Psoas muscle (tissue), 7 donors: ENCODE measurements at regions not wholly inside any gene's neighbourhood (a gene's known extent, or its start where the extent isn't known, plus 50 kb on each side); places are given as distances from the start of the nearest gene placed in this dataset.
"Not testable (repeated sequence)": the region's sequence is repeated elsewhere in the genome, so short reads cannot be mapped to it uniquely, and the experiment has no call there.

Experiments used
- ATAC-seq, 4 donors: fragments of 200-7000 bp; cut with Tn5 transposase; one replicate each; pipeline ENCODE4 v1.9.1; 2020; ENCODE audit warnings: moderate library complexity in 3 of 4, mild to moderate bottlenecking in 2 of 4
- DNase-seq, 2 donors: peaks; one replicate each; pipeline ENCODE4 v3.0.0-alpha.2; 2020
- H3K27ac ChIP-seq: fragments of 200-600 bp; one replicate; pipeline ENCODE4 v1.8.0; 2022
- H3K27me3 ChIP-seq, 3 donors: fragments of 200-600 bp in 1 of 3; one replicate each; pipeline versions ENCODE4 v1.6.1 to v1.8.0; 2013 to 2022; ENCODE audit warnings: low read length in 2 of 3, mild to moderate bottlenecking in 2 of 3, moderate library complexity in 1 of 3; ENCODE audit not compliant: insufficient read depth in 3 of 3
- H3K36me3 ChIP-seq, 2 donors: fragments of 200-600 bp in 1 of 2; one replicate each; pipeline versions ENCODE4 v1.6.1 to v1.8.0; 2013 to 2022; ENCODE audit warnings: low read depth in 1 of 2, mild to moderate bottlenecking in 1 of 2, moderate library complexity in 1 of 2; ENCODE audit not compliant: insufficient read depth in 1 of 2
- H3K4me1 ChIP-seq: fragments of 200-600 bp; one replicate; pipeline ENCODE4 v1.8.0; 2022
- H3K4me3 ChIP-seq: fragments of 200-600 bp; one replicate; pipeline ENCODE4 v1.8.0; 2022; ENCODE audit warnings: mild to moderate bottlenecking
- H3K9me3 ChIP-seq: fragments of 200-600 bp; one replicate; pipeline ENCODE4 v1.8.0; 2022
- WGBS, 3 donors: extraction: QIAGEN DNeasy Blood & Tissue Kit; methylation state at CpG; one replicate each; pipeline versions ENCODE4 v1.1.6 to v1.1.7; 2013; 5-methylcytosine and 5-hydroxymethylcytosine counted together
- intact Hi-C, 2 donors: fragments of 100-400 bp; cut with DNase I; formaldehyde crosslinking; loops; one replicate each; pipeline versions ENCODE4 v1.11.0 to v1.14.2; 2022
- TF ChIP-seq, protein P1 (sequence below): fragments of 200-600 bp; IDR thresholded peaks from one replicate; pipeline ENCODE4 v1.8.0; 2022; ENCODE audit warnings: antibody characterized with exemption
- donor health status: healthy with polysubstance abuse.
- donor health status: DM: no; HTN: no; CAD: no; lungs with moderate emphysema.
- donor health status: Bipolar disorder and iron deficiency.
- donor health status: healthy.
- donor health status: DM: yes; HTN: yes; CAD: no.
- donor health status: DM: no; HTN: no; CAD: no.
- donor health status: DM: yes; HTN: yes; CAD: no.

DNA sequence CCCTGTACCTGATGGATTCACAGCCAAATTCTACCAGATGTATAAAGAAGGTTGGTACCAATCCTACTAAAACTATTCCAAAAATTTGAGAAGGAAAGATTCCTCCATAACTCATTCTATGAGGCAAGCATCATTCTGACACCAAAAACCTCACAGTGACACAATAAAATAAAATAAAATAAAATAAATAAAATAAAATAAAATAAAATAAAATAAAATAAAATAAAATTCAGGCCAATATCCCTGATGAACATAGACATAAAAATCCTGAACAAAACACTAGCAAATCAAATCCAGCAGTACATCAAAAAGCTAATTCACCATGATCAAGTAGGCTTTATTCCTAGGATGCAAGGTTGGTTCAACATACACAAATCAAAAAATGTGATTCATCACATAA is 108.1 kb downstream of the PROX1 start:
- DNase-seq, H3K36me3 ChIP-seq, H3K27me3 ChIP-seq, H3K27ac ChIP-seq, H3K9me3 ChIP-seq, intact Hi-C loops, H3K4me3 ChIP-seq, ATAC-seq, H3K4me1 ChIP-seq: not testable (repeated sequence)

- TF ChIP-seq, protein P1, sequence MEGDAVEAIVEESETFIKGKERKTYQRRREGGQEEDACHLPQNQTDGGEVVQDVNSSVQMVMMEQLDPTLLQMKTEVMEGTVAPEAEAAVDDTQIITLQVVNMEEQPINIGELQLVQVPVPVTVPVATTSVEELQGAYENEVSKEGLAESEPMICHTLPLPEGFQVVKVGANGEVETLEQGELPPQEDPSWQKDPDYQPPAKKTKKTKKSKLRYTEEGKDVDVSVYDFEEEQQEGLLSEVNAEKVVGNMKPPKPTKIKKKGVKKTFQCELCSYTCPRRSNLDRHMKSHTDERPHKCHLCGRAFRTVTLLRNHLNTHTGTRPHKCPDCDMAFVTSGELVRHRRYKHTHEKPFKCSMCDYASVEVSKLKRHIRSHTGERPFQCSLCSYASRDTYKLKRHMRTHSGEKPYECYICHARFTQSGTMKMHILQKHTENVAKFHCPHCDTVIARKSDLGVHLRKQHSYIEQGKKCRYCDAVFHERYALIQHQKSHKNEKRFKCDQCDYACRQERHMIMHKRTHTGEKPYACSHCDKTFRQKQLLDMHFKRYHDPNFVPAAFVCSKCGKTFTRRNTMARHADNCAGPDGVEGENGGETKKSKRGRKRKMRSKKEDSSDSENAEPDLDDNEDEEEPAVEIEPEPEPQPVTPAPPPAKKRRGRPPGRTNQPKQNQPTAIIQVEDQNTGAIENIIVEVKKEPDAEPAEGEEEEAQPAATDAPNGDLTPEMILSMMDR: no peak
- H3K27me3 ChIP-seq: peaks cover 0 to 2% (median 0%) of the 10 kb centered on the region in 3 donors
- H3K9me3 ChIP-seq: no peaks in the 10 kb centered on the region
- no peak overlapping the region for H3K4me3 ChIP-seq
- no peak overlapping the region for H3K27ac ChIP-seq
- ATAC-seq (no peak), DNase-seq (no peak)
- H3K36me3 ChIP-seq: no peaks in the 10 kb centered on the region
- H3K4me1 ChIP-seq: no peaks in the 10 kb centered on the region
- WGBS, 3 donors: 51 to 52% (median 51%) methylated on average over 2 of the region's 2 CpGs
- intact Hi-C loops: no loop called here
Measured at GRCh38 chr1:214101246-214101645, 113.5 kb downstream of the PROX1 start.

DNA sequence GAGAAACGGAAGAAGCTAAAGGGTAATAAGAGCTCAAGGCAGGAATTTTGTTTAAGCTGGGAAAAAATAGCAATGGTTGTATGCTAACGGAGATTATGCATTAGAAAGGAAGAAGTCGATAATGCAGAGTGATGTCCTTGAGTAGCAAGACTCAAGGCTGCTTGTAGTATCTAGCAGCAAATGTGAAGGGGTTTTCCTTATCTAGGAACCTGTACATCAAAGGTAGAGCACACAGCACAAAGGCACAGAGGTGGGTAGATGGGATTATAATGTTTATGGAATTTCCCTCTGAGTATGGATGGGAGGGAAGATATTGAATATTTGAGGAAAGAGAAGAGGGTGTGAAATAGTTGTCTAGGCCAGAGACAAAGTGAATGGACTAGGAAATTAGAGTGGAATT is 114.1 kb downstream of the PROX1 start:
- Histone ChIP-seq H3K36me3 (no peaks in the 10 kb centered on the region), H3K4me3 (no peak overlapping the region), H3K27ac (no peak overlapping the region), H3K9me3 (no peaks in the 10 kb centered on the region), H3K27me3 (peaks cover 0 to 2% (median 0%) of the 10 kb centered on the region in 3 donors), H3K4me1 (no peaks in the 10 kb centered on the region)
- no peak for DNase-seq
- no peak for ATAC-seq
- TF ChIP-seq, protein P1: no peak
- 91 to 96% (median 93%) methylated on average over 3 of the region's 3 CpGs for WGBS, 3 donors
- intact Hi-C loops: no loop called here

GRCh38 chr1:214102907-214103306 is 115.1 kb downstream of the PROX1 start:
- intact Hi-C loops: no loop called here
- no peak for ATAC-seq
- 42 to 68% (median 44%) methylated on average over 2 of the region's 2 CpGs for WGBS, 3 donors

GRCh38 chr1:214103778-214104177 is 116.0 kb downstream of the PROX1 start:
- Histone ChIP-seq H3K36me3 (no peaks in the 10 kb centered on the region), H3K4me1 (no peaks in the 10 kb centered on the region), H3K27ac (no peak overlapping the region), H3K4me3 (no peak overlapping the region), H3K9me3 (no peaks in the 10 kb centered on the region), H3K27me3 (peaks cover 0 to 2% (median 0%) of the 10 kb centered on the region in 3 donors)
- DNase-seq: no peak
- 94 to 98% (median 96%) methylated on average over 2 of the region's 2 CpGs for WGBS, 3 donors
- TF ChIP-seq, protein P1: no peak
- intact Hi-C loops: no loop called here
- ATAC-seq: no peak

More at GRCh38 chr1:214102907-214103306, 115.1 kb downstream of the PROX1 start:
- Histone ChIP-seq H3K27ac (no peak overlapping the region), H3K4me3 (no peak overlapping the region), H3K36me3 (no peaks in the 10 kb centered on the region), H3K4me1 (no peaks in the 10 kb centered on the region), H3K9me3 (no peaks in the 10 kb centered on the region), H3K27me3 (peaks cover 0 to 2% (median 0%) of the 10 kb centered on the region in 3 donors)
- no peak for DNase-seq
- TF ChIP-seq, protein P1: no peak
